HTR-8/SVneo (cell line): ENCODE measurements at regions not wholly inside any gene's neighbourhood (a gene's known extent, or its start where the extent isn't known, plus 50 kb on each side); places are given as distances from the start of the nearest gene placed in this dataset.
"Not testable (repeated sequence)": the region's sequence is repeated elsewhere in the genome, so short reads cannot be mapped to it uniquely, and the experiment has no call there.

Experiments
- DNase-seq: peaks from one replicate; pipeline ENCODE4 v3.0.0; 2011; ENCODE audit warnings: low spot score, mixed read lengths; ENCODE audit not compliant: insufficient read length
- FAIRE-seq: peaks from 2 replicates; lab custom pipeline; 2011; peaks lifted over from hg19 to GRCh38; lab: Jason Lieb, UNC

GRCh38 chr2:87441375-87441774 lies 306.5 kb upstream of the PLGLB2 start:
- not testable (repeated sequence) for DNase-seq
- FAIRE-seq, result peak; percentile 44

GRCh38 chr2:87442983-87443577 lies 304.8 kb upstream of the PLGLB2 start:
- not testable (repeated sequence) for DNase-seq, FAIRE-seq

- DNase-seq, FAIRE-seq: not testable (repeated sequence)
These were observed 302.9 kb upstream of the PLGLB2 start for GRCh38 chr2:87444951-87445350.

GRCh38 chr2:87445613-87446312 lies 302.1 kb upstream of the PLGLB2 start:
- FAIRE-seq, result not testable (repeated sequence)

GRCh38 chr2:87446313-87446696 lies 301.6 kb upstream of the PLGLB2 start:
- not testable (repeated sequence) for FAIRE-seq, DNase-seq

More at GRCh38 chr2:87445613-87446312, 302.1 kb upstream of the PLGLB2 start:
- not testable (repeated sequence) for DNase-seq

GRCh38 chr2:87449462-87449980 lies 298.4 kb upstream of the PLGLB2 start:
- FAIRE-seq, DNase-seq: not testable (repeated sequence)

- DNase-seq, FAIRE-seq: not testable (repeated sequence)
These were observed 295.7 kb upstream of the PLGLB2 start for GRCh38 chr2:87452193-87452592.

- DNase-seq, FAIRE-seq: not testable (repeated sequence)
These were observed 295.0 kb upstream of the PLGLB2 start for GRCh38 chr2:87452861-87453260.

- FAIRE-seq, DNase-seq: not testable (repeated sequence)
These were observed 293.9 kb upstream of the PLGLB2 start for GRCh38 chr2:87453965-87454364.

GRCh38 chr2:87454421-87454820 lies 293.5 kb upstream of the PLGLB2 start:
- DNase-seq, FAIRE-seq: not testable (repeated sequence)

- not testable (repeated sequence) for DNase-seq
- FAIRE-seq, result peak; percentile 63
These were observed 292.6 kb upstream of the PLGLB2 start for GRCh38 chr2:87455209-87455853.

GRCh38 chr2:87455854-87456249 lies 292.0 kb upstream of the PLGLB2 start:
- not testable (repeated sequence) for FAIRE-seq, DNase-seq

- DNase-seq, result not testable (repeated sequence)
- FAIRE-seq, result peak; percentile 4
These were observed 291.3 kb upstream of the PLGLB2 start for GRCh38 chr2:87456477-87457128.

- not testable (repeated sequence) for DNase-seq, FAIRE-seq
These were observed 290.8 kb upstream of the PLGLB2 start for GRCh38 chr2:87457129-87457499.

- not testable (repeated sequence) for FAIRE-seq, DNase-seq
These were observed 288.9 kb upstream of the PLGLB2 start for GRCh38 chr2:87458938-87459337.

GRCh38 chr2:87460104-87460503 lies 287.8 kb upstream of the PLGLB2 start:
- not testable (repeated sequence) for DNase-seq, FAIRE-seq

- FAIRE-seq, DNase-seq: not testable (repeated sequence)
These were observed 287.2 kb upstream of the PLGLB2 start for GRCh38 chr2:87460662-87461061.

GRCh38 chr2:87461671-87462070 lies 286.2 kb upstream of the PLGLB2 start:
- not testable (repeated sequence) for DNase-seq, FAIRE-seq

- FAIRE-seq, DNase-seq: not testable (repeated sequence)
These were observed 283.7 kb upstream of the PLGLB2 start for GRCh38 chr2:87464219-87464618.

GRCh38 chr2:87465730-87466129 lies 282.2 kb upstream of the PLGLB2 start:
- not testable (repeated sequence) for FAIRE-seq, DNase-seq
